Hematopoietic multipotent progenitor cell (in vitro differentiated cells): ENCODE measurements at regions not wholly inside any gene's neighbourhood (a gene's known extent, or its start where the extent isn't known, plus 50 kb on each side); places are given as distances from the start of the nearest gene placed in this dataset.

ENCODE experiments used
- DNase-seq, 3 donors: peaks; one replicate each; pipeline ENCODE4 v3.0.0-alpha.2; 2011 to 2015; ENCODE audit warnings: low read depth in 2 of 3, low spot score in 2 of 3

DNA sequence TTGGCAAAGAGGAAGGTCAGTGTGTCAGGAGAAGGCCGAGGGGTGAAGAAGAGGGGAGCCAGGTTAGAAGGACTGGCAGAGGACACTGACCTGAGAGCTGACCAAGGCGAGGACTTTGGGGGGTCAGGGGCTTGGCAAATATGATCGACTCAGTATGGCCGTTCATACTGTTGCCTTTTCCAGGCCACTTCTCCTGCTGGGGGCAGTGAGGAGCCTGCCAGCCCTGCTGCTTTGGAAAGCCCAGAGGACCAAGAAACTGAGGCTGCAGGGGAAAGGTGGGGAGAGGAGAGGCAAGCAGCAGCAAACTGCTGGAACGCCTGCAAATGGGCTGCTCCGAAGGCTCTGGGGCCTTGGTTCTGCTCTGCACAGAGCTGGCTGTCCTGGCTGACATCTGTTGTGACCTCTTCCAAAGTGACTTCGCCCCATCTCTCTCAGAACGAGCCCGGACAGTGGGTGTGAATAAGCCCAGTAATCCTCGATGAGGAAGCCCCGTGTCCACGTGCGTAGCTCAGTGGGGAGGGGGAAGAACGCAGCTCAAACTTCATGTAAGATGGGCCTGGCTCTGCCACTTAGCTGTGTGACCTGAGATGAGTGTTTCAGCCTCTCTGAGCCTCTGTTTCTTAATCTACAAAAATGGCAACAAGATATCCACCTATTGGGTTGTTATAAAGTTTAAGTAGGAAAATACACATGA, 111.3 kb downstream of the SALL1 start:
- no peak for DNase-seq

DNA sequence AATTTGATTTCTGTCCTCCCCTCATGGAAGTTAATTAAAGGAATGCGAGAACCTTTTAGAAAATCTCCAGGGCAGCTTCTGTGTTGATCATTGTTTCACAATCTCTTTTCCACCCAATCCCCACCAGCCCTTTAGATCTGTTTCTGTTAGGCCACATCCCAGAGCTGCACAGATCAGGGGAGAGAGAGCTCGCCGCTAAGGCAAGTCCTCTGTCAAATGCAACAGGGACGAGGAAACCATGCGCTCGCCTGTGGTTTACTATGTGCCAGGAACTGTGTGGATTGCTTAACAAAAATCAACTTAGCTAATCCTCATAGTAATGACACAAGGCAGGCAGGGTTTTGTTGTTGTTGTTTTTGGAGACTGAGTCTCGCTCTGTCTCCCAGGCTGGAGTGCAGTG, 115.4 kb downstream of the SALL1 start:
- DNase-seq = no peak

DNA sequence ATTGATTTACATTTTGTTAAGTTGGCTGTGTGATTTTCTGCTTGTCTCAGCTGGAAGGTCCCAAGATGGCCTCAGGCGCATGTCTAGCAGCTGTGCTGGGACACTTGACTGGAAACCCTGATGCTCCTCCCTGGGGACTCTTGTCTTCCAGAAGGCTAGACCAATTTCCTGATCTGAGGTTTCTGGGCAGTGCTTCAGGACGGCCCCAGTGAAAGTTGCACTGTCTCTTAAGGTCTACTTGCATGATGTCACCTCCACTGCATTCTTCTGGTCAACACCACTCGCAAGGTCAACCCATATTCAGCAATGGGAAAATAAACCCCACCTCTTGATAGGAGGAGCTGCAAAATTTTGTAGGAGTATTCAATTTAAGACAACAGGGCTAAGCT, 116.0 kb downstream of the SALL1 start:
- no peak for DNase-seq

DNA sequence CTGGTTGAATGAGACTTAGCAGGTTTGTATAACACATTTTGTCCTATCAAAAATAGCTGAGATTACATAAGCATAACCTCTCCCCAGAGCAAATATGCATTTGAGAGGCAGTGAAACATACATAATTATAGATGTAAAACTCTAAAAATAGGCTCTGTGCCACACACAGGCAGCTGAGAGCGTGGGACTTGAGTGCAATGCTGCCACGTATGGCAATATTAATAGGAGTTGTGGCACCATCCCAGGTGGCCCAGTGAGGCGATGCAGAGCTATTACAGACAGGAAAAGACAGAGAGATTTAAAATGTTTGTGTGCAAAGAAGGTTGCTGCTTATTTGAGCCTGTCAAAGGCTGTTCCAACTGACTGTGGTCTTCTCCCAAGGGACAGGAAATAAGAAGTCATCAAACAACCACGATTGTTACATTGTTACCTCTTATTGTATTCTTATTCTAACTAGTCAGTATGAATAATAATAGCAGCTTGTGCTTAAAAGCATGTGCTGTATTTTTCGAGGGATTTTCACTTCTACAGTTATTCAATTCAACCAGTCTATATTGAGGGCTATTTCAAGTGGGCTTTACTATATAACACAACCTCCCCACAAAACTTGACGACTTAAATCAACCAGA, 116.5 kb downstream of the SALL1 start:
- no peak for DNase-seq

DNA sequence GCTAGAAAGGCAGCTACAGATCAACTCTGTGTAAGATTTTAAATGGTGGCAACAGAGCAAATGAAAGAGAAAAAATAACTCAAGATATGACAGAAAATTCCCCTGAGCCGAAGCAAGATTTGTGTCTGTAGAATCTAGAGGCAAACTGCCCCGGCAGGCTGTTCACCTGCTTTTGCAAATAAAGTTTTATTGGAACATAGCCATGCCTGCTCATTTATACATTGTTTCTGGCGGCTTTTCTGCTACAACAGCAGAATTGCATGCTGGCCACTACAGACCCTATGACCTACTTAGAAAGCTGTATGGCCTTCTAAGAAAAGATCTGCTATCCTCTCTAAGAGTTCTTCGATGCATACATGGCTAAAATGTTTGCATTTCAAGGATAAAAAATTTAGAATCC, 119.5 kb downstream of the SALL1 start:
- DNase-seq = no peak

DNA sequence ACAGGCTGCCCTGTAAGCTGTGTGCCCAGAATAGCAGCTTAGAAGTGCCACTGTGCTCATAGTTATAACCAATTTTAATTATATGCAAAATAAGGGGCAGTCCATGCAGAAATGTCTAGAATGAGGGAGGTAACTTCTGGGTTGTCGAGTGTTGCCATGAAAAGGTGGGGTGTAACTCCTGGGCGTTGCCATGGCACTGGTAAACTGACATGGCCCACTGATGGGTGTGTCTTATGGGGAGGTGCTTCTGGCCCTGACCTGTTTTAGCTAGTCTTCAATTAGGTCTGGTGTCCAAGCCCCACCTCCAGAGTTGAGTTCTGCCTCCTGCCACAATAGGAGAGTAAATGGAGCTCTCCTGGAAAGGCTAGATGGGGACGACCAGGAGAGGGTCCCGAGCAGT, 120.6 kb downstream of the SALL1 start:
- no peak for DNase-seq

DNA sequence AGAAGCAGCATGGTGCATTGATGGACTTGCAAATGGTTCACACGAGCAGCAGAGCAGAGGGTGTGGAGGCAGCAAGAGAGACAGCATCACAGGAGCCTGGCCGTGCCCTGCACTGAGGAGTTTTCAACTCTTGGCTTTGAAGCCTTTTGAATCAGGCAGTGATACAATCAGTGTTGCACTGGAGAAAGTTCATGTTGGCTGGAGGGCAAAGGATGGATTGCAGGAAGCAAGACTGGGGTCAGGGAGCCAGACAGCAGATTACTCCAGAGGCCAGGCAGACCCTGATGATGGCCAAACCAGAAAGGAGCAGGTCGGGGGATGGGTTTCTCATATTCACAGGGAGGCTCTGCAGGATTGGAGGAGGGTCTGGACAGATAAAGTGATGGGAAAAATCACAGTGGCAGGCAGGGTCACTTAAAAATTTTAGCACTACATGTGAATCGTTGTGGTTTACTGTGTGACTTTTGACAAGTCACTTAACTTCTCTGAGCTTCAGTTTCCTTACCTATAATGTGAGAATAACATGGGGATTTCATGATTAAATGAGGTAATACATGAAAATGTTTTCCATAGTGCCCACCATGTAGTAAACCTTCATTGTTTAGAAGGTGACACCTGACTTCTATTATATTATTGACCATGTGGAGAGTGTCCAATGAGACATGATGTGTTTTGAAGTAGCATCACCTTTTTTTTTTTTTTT, 125.3 kb downstream of the SALL1 start:
- no peak for DNase-seq

DNA sequence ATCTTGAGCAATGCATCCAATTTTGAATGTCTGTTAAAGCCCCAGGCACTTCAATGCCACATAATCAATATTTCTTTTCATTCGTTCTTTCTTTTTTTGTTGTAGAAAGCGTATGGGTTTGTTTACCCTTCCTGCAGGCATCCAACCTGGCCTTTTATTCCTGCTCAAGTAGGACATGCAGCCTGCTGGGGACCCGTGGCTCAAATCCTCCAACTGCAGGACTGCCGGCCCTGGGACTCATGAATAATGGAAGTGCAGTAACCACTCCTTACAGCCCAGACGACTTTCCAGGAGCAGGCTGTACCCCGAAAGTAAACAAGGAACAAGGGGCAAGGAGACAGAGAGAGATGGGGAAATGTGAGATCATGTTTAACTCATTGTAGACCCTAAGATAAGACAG, 126.4 kb downstream of the SALL1 start:
- no peak for DNase-seq

DNA sequence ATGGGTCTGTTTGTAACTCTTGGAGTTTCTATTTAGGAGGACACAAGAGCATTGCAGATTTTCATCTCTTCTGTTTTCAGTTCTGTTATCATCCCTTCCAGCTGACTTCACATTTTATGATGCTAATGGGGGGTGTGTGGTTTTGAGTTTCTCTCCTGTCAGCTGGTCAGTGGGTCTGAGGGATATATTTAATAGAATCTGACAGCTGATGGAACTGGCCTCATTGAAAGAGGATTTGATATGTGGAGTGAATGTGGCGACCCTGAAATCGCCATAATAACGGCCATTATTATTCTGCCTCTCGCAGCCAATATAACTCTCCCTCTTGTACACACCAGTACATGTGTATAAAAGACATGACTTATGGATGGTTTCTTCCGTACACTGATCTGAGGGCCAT, 128.1 kb downstream of the SALL1 start:
- no peak for DNase-seq

DNA sequence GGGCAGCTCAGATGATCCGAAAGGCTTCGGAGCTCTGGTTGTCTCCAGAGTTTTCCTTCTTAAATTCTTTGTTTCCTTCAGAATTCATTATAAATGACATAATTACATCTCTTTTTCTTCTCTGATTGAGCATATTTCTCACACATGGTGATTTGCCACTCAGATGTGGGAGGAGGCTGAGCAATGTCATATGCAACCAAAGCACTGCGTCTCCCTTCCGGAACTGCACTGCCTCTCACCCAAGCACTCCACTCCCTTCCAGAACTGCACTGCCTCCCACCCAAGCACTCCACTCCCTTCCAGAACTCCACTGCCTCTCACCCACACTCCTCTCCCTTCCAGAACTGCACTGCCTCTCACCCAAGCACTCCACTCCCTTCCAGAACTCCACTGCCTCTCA, 131.5 kb downstream of the SALL1 start:
- no peak for DNase-seq

DNA sequence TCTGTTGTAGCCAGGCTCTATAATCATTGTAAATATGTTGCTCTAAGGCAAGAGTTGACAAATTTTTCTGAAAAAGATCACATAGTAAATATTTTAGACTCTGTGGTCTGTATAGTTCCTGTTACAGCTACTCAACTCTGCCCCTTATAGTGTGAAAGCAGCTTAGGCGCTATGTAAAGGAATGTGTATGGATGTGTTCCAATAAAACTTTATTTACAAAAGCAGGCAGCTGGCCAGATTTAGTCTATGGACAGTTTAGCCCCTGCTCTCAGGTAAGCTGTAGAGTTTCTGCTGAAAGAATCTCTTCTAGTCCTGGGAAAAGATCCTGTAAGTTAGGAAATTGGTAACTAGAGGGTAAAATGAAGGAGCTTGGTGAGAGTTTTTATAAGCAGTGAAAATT, 133.1 kb downstream of the SALL1 start:
- no peak for DNase-seq

DNA sequence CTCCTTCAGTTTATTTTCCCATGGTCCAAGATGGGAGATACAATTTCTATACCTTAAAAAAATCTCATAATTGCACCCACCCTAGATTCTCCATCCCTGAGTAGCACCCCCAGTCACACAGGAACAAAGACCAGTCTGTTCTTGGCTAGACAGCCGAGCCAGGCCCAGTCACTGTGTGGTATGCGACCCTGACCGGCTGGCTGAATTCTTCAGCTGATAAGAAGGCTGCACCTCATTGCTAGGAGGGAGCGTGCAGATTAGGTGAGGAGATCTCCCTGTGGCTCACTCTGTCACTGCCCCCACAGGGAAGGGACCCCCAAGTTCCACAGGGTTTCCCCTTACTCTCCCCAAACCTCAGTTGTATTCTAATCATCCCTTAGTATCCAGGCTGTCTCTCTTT, 138.7 kb downstream of the SALL1 start:
- no peak for DNase-seq

DNA sequence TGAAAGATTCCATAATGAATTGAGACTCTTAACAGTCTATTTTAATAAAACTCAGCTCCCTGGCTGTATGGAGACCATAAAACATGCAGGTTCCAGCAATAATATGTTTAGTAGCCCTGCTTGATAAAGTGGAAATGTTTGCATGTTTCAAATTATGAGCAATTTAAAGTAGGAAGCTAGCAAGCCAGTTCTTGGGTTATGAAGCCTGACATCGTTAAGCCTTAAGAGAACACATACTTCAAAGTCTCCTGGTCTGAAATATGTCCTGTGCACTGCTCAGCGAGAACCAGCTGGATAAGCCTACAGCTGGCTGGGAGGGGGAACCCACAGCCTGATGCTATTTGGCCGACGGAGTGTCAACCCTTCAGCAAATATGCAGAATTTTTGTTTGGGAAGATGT, 140.3 kb downstream of the SALL1 start:
- no peak for DNase-seq

DNA sequence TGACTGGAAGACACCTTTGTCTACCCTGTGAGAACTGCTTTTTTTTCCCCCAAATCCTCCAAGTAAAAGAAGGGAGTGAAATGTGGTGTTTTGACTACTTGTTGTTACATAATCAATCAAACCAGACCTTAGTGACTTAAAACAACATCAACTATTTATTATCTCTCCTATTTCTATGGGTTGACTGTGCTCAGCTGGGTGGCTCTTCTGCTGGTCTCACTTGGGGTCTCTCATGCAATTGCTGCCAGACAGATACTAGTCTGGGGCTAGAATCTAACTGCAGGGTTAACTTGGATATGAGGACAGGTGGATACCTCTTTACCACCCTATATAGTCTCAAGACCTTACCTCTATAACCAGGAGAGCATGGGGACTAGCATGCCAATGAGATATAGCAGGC, 141.3 kb downstream of the SALL1 start:
- DNase-seq = no peak

DNA sequence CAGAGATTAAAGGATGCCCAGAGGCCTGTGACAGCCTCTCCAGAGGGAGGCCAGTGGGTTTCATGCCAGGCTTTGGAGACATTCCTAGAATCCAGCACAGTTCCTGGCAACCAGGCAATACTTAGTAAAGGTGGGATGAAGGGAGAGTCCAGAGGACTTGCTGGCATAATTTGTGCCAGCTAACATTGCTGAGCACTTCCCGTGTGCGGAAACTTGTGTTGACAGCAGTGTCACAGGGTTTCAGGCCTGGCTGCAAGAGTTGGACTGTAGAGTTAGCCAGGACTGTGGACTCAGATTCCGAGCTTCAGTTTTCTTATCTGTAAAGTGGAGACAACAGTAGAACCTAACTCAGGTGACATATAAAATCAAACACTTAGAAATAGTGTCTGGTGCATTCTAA, 141.7 kb downstream of the SALL1 start:
- no peak for DNase-seq

DNA sequence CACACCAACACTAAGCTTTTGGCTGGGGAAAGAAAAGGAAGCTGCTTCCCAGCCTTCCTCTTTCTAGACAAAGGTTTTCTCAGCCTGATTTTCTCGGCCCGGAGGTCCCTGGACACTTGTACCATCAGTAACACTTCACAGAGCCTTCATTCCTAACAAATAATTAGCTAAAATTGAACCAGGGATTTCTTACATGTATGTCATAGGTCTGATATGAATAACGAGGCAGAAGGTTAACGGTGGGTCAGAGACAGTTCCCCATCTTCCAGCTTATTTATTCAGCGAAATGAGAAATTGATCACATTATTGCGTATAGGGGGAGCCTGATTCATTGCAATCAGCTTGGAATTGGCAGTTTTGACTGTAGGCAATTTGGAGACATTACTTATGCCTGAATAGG, 142.5 kb downstream of the SALL1 start:
- no peak for DNase-seq

DNA sequence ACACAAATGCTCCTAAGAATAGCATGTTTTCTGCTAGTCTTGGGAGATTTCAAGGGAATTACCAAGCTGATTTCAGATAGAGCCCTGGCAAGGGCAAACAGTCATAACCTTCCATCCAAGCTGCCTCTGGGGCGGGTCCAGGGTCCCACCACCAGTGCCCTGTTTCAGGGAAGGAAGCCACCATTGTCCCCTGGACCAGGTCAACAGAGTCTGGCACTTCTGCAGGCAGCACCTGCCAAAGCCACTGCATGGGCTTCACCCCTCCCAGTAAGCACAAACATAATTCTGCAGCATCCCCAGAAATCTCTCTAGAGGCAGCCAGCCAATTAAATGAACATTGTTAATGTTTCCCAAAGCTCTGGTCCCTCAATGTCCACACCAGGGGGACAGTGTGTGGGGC, 143.0 kb downstream of the SALL1 start:
- DNase-seq = no peak

DNA sequence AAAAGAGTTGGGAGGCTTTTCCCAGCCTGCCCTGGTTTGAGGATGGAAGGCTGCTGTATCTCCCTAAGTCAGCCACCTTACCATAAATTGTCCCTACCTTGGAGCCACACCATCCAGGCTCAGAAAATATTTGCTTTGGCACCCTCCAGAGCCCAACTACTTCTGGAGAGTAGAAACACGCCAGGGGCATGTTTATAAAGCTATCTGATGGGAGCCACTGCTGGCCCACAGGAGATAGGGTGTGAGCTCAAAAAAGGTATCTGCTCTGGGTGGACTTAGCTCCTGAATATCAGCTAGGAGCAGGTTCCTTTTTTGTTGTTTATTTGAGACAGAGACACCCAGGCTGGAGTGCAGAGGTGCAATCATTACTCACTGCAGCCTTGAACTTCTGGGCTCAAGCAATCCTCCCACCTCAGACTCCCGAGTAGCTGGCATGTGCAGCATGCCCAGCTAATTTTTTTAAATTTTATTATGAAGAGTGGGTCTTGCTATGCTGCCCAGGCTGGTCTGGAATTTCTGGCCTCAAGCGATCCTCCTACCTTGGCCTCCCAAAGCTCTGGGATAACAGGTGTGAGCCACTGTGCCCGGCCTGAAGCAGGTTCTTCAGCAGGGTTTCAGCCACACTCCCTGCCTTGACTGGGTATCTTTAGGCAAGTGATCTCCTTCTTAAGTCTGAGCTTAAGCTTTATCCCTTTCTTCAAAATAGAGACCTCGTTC, 147.1 kb downstream of the SALL1 start:
- DNase-seq = no peak

DNA sequence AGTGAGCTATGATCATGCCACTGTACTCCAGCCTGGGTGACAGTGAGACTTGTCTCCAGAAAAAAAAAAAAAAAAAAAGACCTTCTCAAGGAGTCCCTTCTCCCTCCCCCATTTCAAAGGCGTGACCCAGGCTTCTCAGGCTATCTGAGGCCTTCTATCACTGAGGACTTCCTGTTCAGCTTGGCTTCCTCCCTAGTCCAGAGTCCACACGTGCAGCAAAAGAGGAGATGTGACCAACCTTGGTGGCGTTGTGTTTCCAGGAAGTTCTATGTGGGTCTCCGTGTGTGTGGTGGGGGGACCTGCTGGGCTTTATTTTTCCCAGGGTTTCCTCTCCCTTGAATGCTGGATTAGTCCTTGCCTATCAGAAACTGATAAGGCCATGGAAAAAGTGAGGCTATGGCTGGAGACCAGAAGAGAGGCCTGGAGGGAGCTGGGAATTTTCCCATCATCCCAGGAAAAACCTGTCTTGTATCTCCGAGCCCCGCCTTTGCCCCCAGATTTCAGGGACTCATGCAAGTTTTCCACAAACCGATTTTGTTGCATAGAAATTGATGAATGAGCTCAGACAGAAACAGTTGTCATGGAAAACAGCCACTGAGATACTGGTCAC, 148.1 kb downstream of the SALL1 start:
- DNase-seq = no peak

DNA sequence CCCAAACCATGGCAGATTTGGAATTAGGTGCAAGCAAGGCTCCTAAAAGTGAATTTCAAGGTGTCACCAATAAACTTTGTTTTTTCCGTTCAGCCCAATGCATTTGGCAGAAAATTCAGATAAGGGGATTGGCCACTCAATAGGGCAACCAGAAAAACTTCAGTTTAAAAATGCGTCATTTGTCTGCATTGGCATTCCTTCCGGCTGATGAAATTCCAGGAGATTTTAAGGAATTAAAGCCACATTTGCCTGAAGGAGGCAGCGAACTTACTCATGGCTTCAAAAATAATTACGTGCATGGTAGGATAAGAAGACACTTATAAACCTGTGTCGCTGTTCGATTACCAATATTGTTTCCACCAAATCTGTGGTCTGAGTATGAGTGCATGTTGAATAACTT, 151.9 kb downstream of the SALL1 start:
- no peak for DNase-seq

DNA sequence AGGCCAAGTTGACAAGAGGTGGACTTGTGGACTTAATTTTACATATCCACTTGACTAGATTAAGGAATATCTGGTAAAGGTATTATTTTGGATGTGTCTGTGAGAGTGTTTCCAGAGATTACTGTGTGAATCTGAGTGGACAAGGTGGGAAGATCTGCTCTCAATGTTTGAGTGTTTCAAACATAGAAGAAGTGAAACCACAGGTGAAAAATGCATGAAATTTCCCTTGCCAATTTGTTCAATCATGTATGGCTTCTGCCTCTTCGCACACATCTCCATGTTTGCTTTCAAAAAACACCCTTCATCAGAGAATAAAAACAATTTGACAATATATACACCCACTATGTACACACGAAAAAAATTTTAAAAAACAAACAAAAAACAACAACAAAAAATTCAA, 152.7 kb downstream of the SALL1 start:
- DNase-seq = no peak
